DND-41 (cell line): ENCODE measurements at regions not wholly inside any gene's neighbourhood (a gene's known extent, or its start where the extent isn't known, plus 50 kb on each side); places are given as distances from the start of the nearest gene placed in this dataset.

Experiments used
- CTCF ChIP-seq: IDR thresholded peaks from 2 replicates; pipeline ENCODE4 v1.5.1; 2012; ENCODE audit warnings: borderline replicate concordance, low read length, moderate library complexity, mild to moderate bottlenecking; ENCODE audit not compliant: poor library complexity, severe bottlenecking; ENCODE audit errors: extremely low read depth
- EZH2 ChIP-seq: IDR thresholded peaks from 3 replicates; pipeline ENCODE4 v1.6.1; 2012; ENCODE audit warnings: borderline replicate concordance, low read depth, mild to moderate bottlenecking, moderate library complexity, low read length, inconsistent platforms; ENCODE audit not compliant: severe bottlenecking

GRCh38 chr15:99481113-99481950 is 84.5 kb upstream of the MEF2A start:
- no peak for TF ChIP-seq CTCF
- TF ChIP-seq EZH2, result no peak
